ENCODE measurements at regions not wholly inside any gene's neighbourhood (a gene's known extent, or its start where the extent isn't known, plus 50 kb on each side); places are given as distances from the start of the nearest gene placed in this dataset.

- intact Hi-C loops (cut with micrococcal nuclease): no loop called here
- no peaks in the 10 kb centered on the region for H3K27me3 ChIP-seq (ENCODE audit: low read depth)
- no peak overlapping the region for H3K27ac ChIP-seq (replicated peaks)
- no peak for DNase-seq
- H3K36me3 ChIP-seq: no peaks in the 10 kb centered on the region
- H3K4me1 ChIP-seq: no peaks in the 10 kb centered on the region
- peaks cover 1% of the 10 kb centered on the region for H3K9me3 ChIP-seq (replicated peaks)
- TF ChIP-seq CTCF (IDR thresholded peaks at IDR 0.05; ENCODE audit: borderline replicate concordance): no peak
- no peak overlapping the region for H3K4me3 ChIP-seq
Measured at GRCh38 chr13:108003626-108004025, 211.7 kb downstream of the LIG4 start.

GRCh38 chr13:108000998-108001397, 214.3 kb downstream of the LIG4 start:
- H3K4me1 ChIP-seq: no peaks in the 10 kb centered on the region
- H3K4me3 ChIP-seq: no peak overlapping the region
- TF ChIP-seq CTCF (IDR thresholded peaks at IDR 0.05; ENCODE audit: borderline replicate concordance): no peak
- no peaks in the 10 kb centered on the region for H3K27me3 ChIP-seq (ENCODE audit: low read depth)
- intact Hi-C loops (cut with micrococcal nuclease): no loop called here
- H3K9me3 ChIP-seq (replicated peaks): peaks cover 20% of the 10 kb centered on the region
- no peaks in the 10 kb centered on the region for H3K36me3 ChIP-seq
- H3K27ac ChIP-seq (replicated peaks): no peak overlapping the region
- DNase-seq: no peak

DNA sequence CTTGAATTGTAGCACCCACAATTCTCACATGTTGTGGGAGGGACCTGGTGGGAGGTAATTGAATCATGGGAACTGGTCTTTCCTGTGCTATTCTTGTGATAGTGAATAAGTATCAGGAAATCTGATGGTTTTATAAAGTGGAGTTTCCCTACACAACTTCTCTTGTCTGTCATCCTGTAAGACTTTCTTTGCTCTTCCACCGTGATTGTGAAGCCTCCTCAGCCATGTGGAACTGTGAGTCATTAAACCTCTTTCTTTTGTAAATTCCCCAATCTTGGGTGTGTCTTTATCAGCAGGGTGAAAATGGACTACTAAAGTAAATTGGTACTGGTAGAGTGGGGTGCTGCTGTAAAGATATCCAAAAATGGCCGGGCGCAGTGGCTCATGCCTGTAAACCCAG, 215.6 kb downstream of the LIG4 start:
- Histone ChIP-seq H3K4me1 (no peaks in the 10 kb centered on the region), H3K36me3 (no peaks in the 10 kb centered on the region), H3K4me3 (no peak overlapping the region), H3K27me3 (ENCODE audit: low read depth) (no peaks in the 10 kb centered on the region), H3K27ac (replicated peaks) (no peak overlapping the region), H3K9me3 (replicated peaks) (peaks cover 24% of the 10 kb centered on the region)
- TF ChIP-seq CTCF (IDR thresholded peaks at IDR 0.05; ENCODE audit: borderline replicate concordance): no peak
- DNase-seq: no peak
- intact Hi-C loops (cut with micrococcal nuclease): no loop called here

- TF ChIP-seq CTCF (IDR thresholded peaks at IDR 0.05; ENCODE audit: borderline replicate concordance): no peak
- Histone ChIP-seq H3K27ac (replicated peaks) (no peak overlapping the region), H3K27me3 (ENCODE audit: low read depth) (no peaks in the 10 kb centered on the region), H3K9me3 (replicated peaks) (peaks cover 24% of the 10 kb centered on the region), H3K4me1 (no peaks in the 10 kb centered on the region), H3K4me3 (no peak overlapping the region), H3K36me3 (no peaks in the 10 kb centered on the region)
- no peak for DNase-seq
- intact Hi-C loops (cut with micrococcal nuclease): no loop called here
Measured at GRCh38 chr13:107994137-107994536, 221.2 kb downstream of the LIG4 start.

DNA sequence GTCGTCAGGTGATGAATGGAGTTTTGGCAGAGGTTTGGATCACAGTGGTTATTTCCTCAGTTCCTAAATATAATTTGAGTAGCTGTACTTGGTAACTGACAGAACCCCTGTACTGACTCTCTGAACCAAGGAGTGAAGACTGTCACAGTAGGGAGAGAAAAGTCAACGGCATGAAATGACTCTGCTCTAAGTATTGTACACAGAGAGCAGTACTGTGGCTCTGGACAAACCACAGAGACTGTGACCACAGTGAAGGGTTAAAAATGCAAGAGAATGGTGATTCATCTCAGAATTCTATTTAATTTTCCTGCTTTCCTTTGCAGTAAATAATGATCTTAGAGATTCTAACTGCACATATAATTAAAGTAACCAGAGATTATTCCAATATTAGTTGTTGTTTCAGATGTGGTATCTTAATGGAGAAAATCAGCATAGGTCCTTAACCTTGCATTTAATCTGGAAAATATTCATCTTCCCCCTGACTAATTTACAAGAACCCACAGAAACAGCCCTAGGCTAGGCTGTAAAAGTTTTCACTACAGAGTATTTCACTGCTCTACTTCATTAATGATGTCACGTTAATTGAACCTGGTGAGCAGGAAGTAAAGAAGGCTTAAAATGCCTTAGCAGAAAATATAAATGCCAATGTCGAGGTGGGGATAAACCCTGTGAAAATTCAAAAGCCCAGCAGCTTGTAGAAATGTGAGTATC, 221.9 kb downstream of the LIG4 start:
- Histone ChIP-seq H3K27ac (replicated peaks) (no peak overlapping the region), H3K27me3 (ENCODE audit: low read depth) (no peaks in the 10 kb centered on the region), H3K4me3 (no peak overlapping the region), H3K36me3 (no peaks in the 10 kb centered on the region), H3K9me3 (replicated peaks) (peaks cover 20% of the 10 kb centered on the region), H3K4me1 (no peaks in the 10 kb centered on the region)
- TF ChIP-seq CTCF (IDR thresholded peaks at IDR 0.05; ENCODE audit: borderline replicate concordance): no peak
- DNase-seq: no peak
- intact Hi-C loops (cut with micrococcal nuclease): no loop called here

Measured in left ventricle myocardium inferior (tissue), 1 donor.